Stimulated activated CD8-positive, alpha-beta memory T cell treated with anti-CD3 and anti-CD28 coated beads, Interleukin-12 subunit alpha, Interleukin-12 subunit beta, amount 100 ng/mL, for 1 hour (primary cell): ENCODE measurements at regions not wholly inside any gene's neighbourhood (a gene's known extent, or its start where the extent isn't known, plus 50 kb on each side); places are given as distances from the start of the nearest gene placed in this dataset.

Experiments
- DNase-seq: peaks from one replicate; pipeline ENCODE4 v3.0.0-alpha.2; 2020; ENCODE audit warnings: low read depth

GRCh38 chr9:105861972-105862371, 167.6 kb downstream of the TMEM38B start:
- no peak for DNase-seq

DNA sequence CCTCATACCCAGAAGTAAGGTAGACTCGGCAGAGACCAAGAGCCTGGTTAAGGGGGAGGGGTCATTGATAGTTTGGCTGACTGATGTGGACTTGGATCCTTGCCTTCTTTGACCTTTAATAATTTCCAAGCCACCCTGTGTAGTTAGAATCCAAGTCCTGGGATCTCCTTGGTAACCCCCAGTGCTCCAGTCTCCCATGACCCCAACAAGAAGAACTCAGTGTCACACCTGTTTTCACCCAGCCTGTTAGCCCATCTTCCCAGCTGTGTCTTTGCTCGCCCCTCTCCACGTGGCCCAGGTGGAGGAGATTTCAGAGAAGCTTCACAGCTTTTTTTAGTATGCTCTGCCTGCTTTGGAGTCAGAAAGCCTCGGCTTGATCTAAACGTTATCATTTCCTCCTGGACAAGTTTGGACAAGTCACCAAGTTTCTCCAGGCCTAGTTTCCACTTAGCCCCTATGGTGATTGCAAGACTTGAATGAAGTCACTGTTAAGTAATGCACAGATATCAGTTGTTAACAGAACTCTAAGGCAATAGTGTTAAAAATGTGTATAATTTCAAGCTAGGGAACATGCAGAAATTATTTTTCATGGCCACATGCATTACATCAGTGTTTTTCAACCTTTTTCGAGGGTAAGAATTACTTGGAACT, 170.0 kb downstream of the TMEM38B start:
- DNase-seq = no peak

DNA sequence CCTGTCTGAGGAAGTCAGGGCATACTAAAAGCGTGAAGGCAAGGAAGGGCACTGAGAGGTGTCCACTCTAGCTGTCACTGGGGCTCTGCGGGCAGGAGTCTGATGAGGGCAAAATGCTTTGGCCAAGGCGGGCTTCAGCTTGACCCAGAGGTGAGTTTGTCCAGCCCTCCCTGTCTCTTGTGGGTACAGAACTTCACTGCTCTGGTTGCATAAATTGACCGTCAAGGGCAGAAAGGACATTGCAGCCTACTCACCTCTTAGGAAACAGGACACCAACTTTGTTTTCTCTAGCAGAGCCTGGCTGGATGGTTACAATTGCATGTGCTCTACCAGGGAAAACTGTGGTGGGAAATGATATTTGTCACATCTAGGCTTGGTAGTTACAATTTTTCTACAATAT, 170.9 kb downstream of the TMEM38B start:
- DNase-seq = no peak

DNA sequence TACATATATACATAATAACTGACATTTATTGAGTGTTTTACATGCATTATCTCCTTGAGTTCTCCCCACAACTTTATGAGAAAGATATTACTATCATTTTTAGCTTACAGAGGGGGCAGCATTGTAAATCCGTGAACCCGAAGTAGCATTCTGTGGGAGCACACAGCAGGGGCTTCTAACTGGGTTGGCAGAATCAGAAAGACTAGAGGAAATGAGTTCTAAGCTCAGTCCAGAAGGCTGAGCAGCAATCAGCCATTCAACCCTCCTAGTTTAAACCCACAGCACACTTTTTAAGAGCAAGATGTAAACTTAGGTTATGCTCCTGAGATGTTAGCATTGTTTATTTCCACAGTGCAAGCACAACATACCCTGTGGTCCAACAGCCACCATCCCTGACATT, 177.2 kb downstream of the TMEM38B start:
- DNase-seq = no peak

GRCh38 chr9:105873801-105874200, 179.5 kb downstream of the TMEM38B start:
- no peak for DNase-seq

- DNase-seq = no peak
These were observed 183.4 kb downstream of the TMEM38B start for GRCh38 chr9:105877721-105878120.

GRCh38 chr9:105879181-105879580, 184.8 kb downstream of the TMEM38B start:
- DNase-seq = no peak

DNA sequence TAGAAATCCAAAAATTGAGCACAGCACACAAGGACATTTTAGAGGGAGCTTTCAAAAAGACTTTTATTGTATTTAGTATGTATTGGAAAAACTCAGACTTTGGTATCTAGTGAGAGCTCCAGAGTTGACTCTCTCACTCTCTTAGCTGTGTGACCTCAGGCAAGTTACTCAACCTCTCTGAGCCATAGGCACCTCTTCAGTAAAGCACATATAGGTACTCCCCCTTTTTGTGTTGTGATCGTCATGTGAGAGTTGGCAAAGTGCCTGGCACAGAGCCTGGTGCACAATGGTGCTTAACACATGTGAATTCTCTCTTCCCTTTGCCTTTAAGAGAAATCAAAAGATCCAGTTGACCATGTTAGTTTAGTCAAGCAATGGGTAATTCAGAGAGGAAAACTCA, 186.2 kb downstream of the TMEM38B start:
- no peak for DNase-seq

GRCh38 chr9:105881021-105881420, 186.7 kb downstream of the TMEM38B start:
- DNase-seq = no peak

GRCh38 chr9:105881654-105882349, 187.5 kb downstream of the TMEM38B start:
- DNase-seq = peak; percentile 39

GRCh38 chr9:105883847-105884246, 189.5 kb downstream of the TMEM38B start:
- no peak for DNase-seq

DNA sequence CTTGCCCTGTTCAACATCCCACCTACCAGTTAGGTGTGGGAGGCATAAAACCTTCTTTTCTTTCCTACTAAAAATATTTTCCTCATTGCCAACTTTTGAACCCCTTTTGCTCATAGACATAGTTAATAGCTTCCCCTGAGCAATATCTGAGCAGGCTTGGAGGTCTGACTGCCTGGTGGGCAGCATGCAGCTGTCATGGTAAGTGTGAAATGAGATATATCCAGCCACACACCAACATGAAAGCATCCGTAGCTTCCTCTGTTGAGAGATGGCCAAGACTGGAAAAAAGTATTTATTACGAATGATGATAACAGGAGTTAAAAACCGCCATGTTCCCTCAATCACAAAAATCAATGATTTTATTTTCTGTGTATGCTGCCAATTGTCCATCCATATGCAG, 190.1 kb downstream of the TMEM38B start:
- no peak for DNase-seq

- no peak for DNase-seq
These were observed 191.8 kb downstream of the TMEM38B start for GRCh38 chr9:105886136-105886535.

GRCh38 chr9:105887679-105888078, 193.3 kb downstream of the TMEM38B start:
- no peak for DNase-seq

DNA sequence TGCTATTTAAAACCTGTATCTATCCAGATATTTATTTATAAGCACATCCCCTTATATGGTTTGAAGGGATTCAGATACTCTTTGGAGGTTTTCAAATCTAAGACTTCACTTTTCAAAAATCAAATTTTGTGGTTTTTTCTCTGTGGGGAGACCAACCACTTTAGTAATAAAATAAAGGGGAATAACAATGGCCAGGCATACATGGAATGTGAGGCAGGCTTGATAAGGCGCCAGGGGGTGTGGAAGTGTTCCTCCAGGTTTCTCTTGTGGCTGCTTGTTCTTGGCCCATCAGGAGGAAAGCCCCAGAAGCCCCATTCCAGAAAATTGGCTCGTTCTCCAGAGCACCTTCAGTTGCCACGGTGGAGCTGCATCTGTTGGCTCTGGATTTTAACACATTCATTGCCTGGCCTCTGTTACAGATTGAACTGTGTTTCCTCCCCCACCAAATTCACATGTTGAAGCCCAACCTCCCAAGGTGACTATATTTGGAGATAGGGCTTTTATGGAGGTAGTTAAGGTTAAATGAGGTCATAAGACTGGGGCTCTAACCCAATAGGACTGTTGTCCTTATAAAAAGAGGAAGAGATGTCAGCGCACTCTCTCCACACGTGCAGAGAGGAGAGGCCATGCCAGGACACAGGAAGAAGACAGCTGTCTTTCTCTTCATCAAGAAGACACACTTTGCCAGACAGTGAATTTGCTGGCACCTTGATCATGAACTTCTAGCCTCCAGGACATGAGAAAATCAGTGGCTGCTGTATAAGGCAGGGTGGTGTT, 195.9 kb downstream of the TMEM38B start:
- DNase-seq = no peak

GRCh38 chr9:105900123-105900522, 205.8 kb downstream of the TMEM38B start:
- DNase-seq = no peak

DNA sequence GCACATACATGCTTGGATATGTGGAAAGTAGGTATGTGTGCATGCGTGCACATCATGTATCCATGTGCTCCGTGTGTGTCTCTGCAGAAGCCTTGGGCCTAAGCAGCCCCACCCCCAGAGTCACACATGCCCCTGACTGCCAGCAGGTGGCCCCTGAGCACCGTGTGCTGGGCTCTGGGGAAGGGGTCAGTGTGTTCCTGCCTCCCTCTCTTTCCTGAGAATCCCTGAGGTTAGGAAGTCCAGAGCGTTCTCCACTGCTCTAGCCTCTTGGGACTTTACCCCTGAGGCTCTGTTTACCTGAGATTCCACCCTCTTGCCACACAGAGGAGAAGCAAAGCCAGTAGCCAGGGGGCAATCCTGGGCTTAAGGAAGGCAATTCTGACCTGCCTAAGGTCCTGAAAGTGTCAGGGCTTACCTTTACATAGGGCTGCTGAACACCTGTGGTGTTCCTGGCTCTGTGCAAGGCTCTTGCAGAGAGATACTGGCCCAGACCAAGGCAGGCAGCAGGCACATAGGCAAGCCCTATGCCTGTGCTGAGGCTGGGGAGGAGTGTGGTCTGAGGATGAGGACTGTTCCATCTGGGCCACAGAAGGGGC, 207.3 kb downstream of the TMEM38B start:
- no peak for DNase-seq

DNA sequence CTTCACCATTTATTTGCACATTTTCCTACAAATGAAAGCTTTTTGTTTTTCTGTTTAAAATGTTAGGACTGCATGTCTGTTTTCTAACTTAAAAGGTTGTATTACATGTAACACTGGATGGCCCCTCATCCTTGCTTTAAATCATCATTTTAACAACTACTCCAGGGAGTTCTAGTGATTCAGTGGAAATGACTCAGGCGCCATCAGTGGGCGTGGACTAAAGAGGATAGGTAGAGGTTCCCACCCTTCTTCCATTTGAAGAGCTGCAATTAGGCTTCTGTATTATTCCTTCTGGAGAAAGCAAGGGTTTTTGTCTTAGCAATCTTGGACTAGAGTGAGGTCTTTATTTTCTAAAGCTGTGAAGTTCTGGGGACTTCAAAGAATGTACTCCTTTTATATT, 213.7 kb downstream of the TMEM38B start:
- DNase-seq = no peak

GRCh38 chr9:105911104-105911911, 217.0 kb downstream of the TMEM38B start:
- no peak for DNase-seq

- no peak for DNase-seq
These were observed 218.0 kb downstream of the TMEM38B start for GRCh38 chr9:105912157-105912862.

- DNase-seq = no peak
These were observed 218.6 kb downstream of the TMEM38B start for GRCh38 chr9:105912863-105913516.
